Sigmoid colon (tissue), 4 donors: ENCODE measurements at regions not wholly inside any gene's neighbourhood (a gene's known extent, or its start where the extent isn't known, plus 50 kb on each side); places are given as distances from the start of the nearest gene placed in this dataset.
"Not testable (repeated sequence)": the region's sequence is repeated elsewhere in the genome, so short reads cannot be mapped to it uniquely, and the experiment has no call there.

Experiments
- CTCF ChIP-seq, 4 experiments: fragments of 450-650 bp in 3 of 4; fragments of 200-600 bp in 1 of 4; IDR thresholded peaks; one replicate each; pipeline ENCODE4 v1.5.1; 2016 to 2019; ENCODE audit warnings: antibody characterized with exemption in 4 of 4, mild to moderate bottlenecking in 3 of 4, moderate library complexity in 2 of 4
- EP300 ChIP-seq, 4 donors: sonication (generic); formaldehyde crosslinking; IDR thresholded peaks; one replicate each; pipeline ENCODE4 v1.6.1; 2017; ENCODE audit warnings: antibody characterized with exemption in 4 of 4
- POLR2A ChIP-seq, 2 donors: fragments of 450-650 bp; IDR thresholded peaks; one replicate each; pipeline ENCODE4 v1.6.1; 2016; ENCODE audit warnings: antibody characterized with exemption in 2 of 2, mild to moderate bottlenecking in 2 of 2, moderate library complexity in 2 of 2
- POLR2AphosphoS5 ChIP-seq, 4 donors: sonication (generic); formaldehyde crosslinking; IDR thresholded peaks; one replicate each; pipeline ENCODE4 v1.6.1; 2017; ENCODE audit warnings: antibody characterized with exemption in 4 of 4

- not testable (repeated sequence) for TF ChIP-seq CTCF, POLR2A, EP300, POLR2AphosphoS5 (IDR thresholded peaks at IDR 0.05)
Measured at GRCh38 chr16:21386201-21386915, 108.3 kb upstream of the CRYM start.
